GM13977 (cell line): ENCODE measurements at regions not wholly inside any gene's neighbourhood (a gene's known extent, or its start where the extent isn't known, plus 50 kb on each side); places are given as distances from the start of the nearest gene placed in this dataset.

ENCODE experiments used
- DNase-seq: peaks from one replicate; pipeline ENCODE4 v3.0.0; 2012; ENCODE audit warnings: low spot score
- CTCF ChIP-seq: IDR thresholded peaks from 2 replicates; pipeline ENCODE4 v1.5.1; 2012; ENCODE audit warnings: mild to moderate bottlenecking, control low read depth; ENCODE audit not compliant: insufficient read depth; ENCODE audit errors: extremely low read depth, missing control alignments
- in situ Hi-C: fragments of 300-500 bp; cut with MboI; formaldehyde crosslinking; loops from one replicate; pipeline ENCODE4 v1.12.0; 2022; ENCODE audit warnings: low sequenced_read_pairs, low pct_unique_long_range_greater_than_20kb, mixed read lengths, inconsistent platforms; ENCODE audit not compliant: unreplicated experiment

DNA sequence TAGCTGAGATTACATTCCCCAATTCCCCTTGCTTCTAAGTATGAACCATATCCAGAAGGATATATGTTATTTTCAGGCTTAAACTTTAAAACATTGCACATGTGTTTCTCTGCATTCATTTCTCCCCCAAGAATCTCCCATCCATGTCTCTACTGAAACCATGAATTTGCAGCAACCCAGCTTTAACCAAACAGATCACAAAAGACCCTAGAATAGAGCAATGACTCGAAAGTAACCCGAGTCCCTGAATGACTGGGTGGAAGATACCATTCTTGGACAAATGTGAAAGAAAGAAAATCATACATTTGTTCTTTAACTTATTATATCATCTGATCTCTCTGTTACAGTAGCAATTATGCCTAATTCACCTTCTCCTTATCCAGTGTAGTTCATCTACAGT, 278.7 kb downstream of the IPMK start:
- in situ Hi-C loops: no loop called here
- no peak for DNase-seq

GRCh38 chr10:57987055-57987721, 280.5 kb downstream of the IPMK start:
- no peak for TF ChIP-seq CTCF
- no peak for DNase-seq
- in situ Hi-C loops: no loop called here

More for the DNA sequence above, 278.7 kb downstream of the IPMK start:
- TF ChIP-seq CTCF: no peak

DNA sequence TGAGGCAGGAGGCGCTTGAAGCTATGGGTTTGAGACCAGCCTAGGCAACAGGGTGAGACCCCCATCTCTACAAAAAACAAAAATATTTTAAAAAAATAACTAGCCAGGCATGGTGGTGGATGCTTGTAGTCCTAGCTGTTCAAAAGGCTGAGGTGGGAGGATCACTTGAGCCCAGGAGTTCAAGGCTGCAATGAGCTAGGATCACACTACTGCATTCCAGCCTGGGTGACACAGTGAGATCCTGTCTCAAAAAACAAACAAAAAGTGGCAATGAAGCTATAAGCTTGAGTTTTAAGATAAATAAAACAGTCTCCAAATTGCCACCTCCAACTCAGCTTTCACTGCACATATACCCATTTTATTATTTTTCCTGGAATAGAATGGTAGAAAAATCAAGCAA, 281.3 kb downstream of the IPMK start:
- no peak for DNase-seq
- in situ Hi-C loops: no loop called here
- TF ChIP-seq CTCF: no peak

- in situ Hi-C loops: no loop called here
- TF ChIP-seq CTCF: no peak
- DNase-seq: no peak
Measured at GRCh38 chr10:57983281-57983791, 284.4 kb downstream of the IPMK start.

DNA sequence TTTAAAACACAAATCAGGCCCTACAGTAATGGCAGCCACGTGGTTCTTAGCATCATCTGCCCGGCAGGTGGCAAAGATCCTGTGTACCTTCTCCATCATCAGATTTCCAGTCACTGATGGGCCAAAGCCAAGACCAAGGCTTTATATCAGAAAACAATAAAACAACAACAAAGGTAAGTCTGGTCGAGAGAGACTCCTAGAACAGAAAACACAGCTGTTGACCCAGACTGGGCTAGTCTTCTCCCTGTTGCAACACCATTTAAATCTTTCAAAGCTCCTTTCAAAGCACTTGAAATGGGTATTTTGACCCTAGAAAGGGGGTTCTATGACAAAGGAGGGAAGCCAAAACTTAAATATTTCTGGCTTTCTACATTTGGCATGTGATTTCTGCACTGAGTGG, 285.6 kb downstream of the IPMK start:
- TF ChIP-seq CTCF: no peak
- DNase-seq: no peak
- in situ Hi-C loops: no loop called here

DNA sequence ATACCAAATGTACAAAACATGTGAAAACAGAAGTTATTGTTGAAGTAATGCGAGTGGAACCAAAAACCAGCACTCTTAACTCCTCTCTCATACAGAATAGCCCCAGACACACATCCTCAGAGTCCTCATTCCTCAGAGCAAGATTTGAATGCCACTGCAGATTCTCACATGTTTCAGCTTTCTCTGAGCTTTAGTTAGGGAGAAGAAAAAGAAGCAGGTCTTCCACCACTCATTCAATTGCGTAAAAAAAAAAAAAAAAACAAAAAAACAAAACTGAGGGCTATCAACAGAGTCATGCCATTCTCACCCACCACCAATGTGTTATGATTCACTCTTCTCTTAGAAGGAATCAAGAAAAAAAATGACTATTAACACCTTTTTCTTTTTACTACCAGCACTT, 287.7 kb downstream of the IPMK start:
- no peak for DNase-seq
- no peak for TF ChIP-seq CTCF
- in situ Hi-C loops: no loop called here

DNA sequence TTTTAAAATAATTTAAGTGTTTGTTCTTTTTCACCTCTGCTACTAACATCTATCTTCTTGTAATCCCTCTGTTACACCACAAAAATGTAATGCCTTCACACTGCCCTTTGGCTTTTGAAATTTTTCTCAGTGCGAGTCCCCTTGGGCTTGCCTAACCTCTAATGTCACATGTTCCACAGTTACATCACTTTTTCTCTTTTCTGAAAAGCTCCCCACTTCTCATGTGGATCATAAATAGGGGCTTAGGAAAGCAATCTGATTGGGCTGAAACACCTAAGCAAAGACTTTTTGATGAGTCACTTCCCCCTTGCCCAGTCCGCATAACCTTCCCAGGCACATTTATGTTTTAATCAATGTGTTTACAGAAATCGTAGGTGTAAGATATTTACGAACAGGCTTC, 288.2 kb downstream of the IPMK start:
- no peak for DNase-seq
- in situ Hi-C loops: no loop called here
- TF ChIP-seq CTCF: no peak
